ENCODE measurements at regions not wholly inside any gene's neighbourhood (a gene's known extent, or its start where the extent isn't known, plus 50 kb on each side); places are given as distances from the start of the nearest gene placed in this dataset.

DNA sequence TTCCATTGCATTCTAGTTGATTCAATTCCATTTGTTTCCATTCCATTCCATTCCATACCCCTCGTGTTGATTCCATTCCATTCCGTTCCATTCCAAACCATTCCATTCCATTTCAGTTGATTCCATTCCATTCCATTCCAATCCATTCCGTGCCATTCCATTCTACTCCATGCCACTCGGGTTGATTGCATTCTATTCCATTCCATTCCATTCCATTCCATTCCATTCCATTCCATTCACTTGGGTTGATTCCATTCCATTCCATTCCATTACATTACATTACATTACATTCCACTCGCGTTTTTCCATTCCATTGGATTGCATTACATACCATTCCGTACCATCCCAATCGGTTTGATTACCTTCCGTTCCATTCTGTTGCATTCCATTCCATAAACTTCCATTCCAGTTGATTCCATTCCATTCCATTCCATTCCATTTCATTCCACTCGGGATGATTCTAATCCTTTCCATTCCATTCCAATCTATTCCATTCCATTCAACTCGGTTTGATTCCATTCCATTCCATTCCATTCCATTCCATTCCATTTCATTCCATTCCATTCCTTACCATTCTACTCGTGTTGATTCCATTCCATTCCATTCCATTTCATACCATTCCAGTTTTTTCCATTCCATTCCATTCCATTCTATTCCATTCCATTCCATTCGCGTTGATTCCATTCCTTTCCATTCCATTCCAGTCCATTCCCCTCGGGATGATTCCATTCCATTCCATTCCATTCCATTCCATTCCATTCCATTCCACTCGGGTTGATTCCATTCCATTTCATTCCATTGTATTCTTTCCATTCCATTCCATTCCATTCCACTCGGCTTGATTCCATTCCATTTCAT is 1140.4 kb downstream of the RPIA start:
- ChIA-PET POLR2A (no interaction called here), CTCF (no interaction called here)
- in situ Hi-C loops (cut with HindIII; ENCODE audit: low pct_unique_long_range_greater_than_20kb, low sequenced_read_pairs) = no loop called here
- no TSS peak for BruUV-seq (replicated peaks)
- Histone ChIP-seq H3K27ac (ENCODE audit: low read length) (no peak overlapping the region), H3K27me3 (ENCODE audit: control insufficient read depth, insufficient read depth, low read length) (no peaks in the 10 kb centered on the region), H3K4me1 (ENCODE audit: control insufficient read depth, insufficient read depth, low read length) (no peaks in the 10 kb centered on the region), H3K36me3 (ENCODE audit: control insufficient read depth, insufficient read depth, low read length) (no peaks in the 10 kb centered on the region), H3K4me3 (ENCODE audit: low read depth in 2 of 2, low read length in 2 of 2) (no peak overlapping the region), H3K9me3 (ENCODE audit: control insufficient read depth, insufficient read depth, low read depth, low read length) (no peaks in the 10 kb centered on the region)
- TF ChIP-seq SIN3A (IDR thresholded peaks at IDR 0.05; ENCODE audit: borderline replicate concordance, insufficient read depth, low read depth, low read length) (no peak), REST (IDR thresholded peaks at IDR 0.05; ENCODE audit: insufficient read depth in 1 of 2, low read depth in 2 of 2, low read length in 1 of 2) (no peak), TCF7L2 (IDR thresholded peaks at IDR 0.05; ENCODE audit: low read depth, low read length) (no peak), POLR2AphosphoS5 (IDR thresholded peaks at IDR 0.05; ENCODE audit: low read depth, low read length) (no peak), CTCF (IDR thresholded peaks at IDR 0.05) (no peak)
- ATAC-seq (no peak), DNase-seq (ENCODE audit: low read depth, low spot score) (no peak)
- intact Hi-C loops (cut with micrococcal nuclease; ENCODE audit: unreplicated experiment) = no loop called here

DNA sequence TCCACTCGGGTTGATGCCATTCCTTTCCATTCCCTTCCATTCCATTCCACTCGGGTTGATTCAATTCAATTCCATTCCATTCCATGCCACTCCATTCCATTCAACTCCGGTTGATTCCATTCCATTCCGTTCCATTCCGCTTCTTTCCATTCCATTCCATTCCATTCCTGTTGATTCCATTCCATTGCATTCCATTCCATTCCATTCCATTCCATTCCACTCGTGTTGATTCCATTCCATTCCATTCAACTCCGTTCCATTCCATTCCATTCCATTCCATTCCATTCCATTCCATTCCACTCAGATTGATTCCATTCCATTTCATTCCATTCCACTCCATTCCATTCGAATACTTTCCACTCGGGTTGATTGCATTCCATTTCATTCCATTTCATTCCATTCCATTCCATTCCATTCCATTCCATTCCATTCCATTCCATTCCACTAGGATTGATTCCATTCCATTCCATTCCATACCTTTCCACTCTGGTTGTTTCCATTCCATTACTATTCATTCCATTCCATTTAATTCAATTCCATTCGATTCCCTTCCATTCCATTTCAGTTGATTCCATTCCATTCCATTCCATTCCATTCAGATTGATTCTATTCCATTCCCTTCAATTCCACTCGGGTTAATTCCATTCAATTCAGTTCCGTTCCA is 1141.8 kb downstream of the RPIA start:
- Histone ChIP-seq H3K27me3 (ENCODE audit: control insufficient read depth, insufficient read depth, low read length) (no peaks in the 10 kb centered on the region), H3K4me3 (ENCODE audit: low read depth in 2 of 2, low read length in 2 of 2) (no peak overlapping the region), H3K27ac (ENCODE audit: low read length) (no peak overlapping the region), H3K36me3 (ENCODE audit: control insufficient read depth, insufficient read depth, low read length) (no peaks in the 10 kb centered on the region), H3K9me3 (ENCODE audit: control insufficient read depth, insufficient read depth, low read depth, low read length) (no peaks in the 10 kb centered on the region), H3K4me1 (ENCODE audit: control insufficient read depth, insufficient read depth, low read length) (no peaks in the 10 kb centered on the region)
- in situ Hi-C loops (cut with HindIII; ENCODE audit: low pct_unique_long_range_greater_than_20kb, low sequenced_read_pairs) = no loop called here
- POLR2A ChIA-PET = no interaction called here
- intact Hi-C loops (cut with micrococcal nuclease; ENCODE audit: unreplicated experiment) = no loop called here
- no peak for DNase-seq (ENCODE audit: low read depth, low spot score)
- TF ChIP-seq TCF7L2 (IDR thresholded peaks at IDR 0.05; ENCODE audit: low read depth, low read length) (no peak), POLR2AphosphoS5 (IDR thresholded peaks at IDR 0.05; ENCODE audit: low read depth, low read length) (no peak), CTCF (IDR thresholded peaks at IDR 0.05) (no peak), SIN3A (IDR thresholded peaks at IDR 0.05; ENCODE audit: borderline replicate concordance, insufficient read depth, low read depth, low read length) (no peak), REST (IDR thresholded peaks at IDR 0.05; ENCODE audit: insufficient read depth in 1 of 2, low read depth in 2 of 2, low read length in 1 of 2) (no peak)
- BruUV-seq (replicated peaks) = no TSS peak
- CTCF ChIA-PET = no interaction called here
- ATAC-seq = no peak

All from Panc1 (cell line).